Spleen (tissue), 11 donors: ENCODE measurements at regions not wholly inside any gene's neighbourhood (a gene's known extent, or its start where the extent isn't known, plus 50 kb on each side); places are given as distances from the start of the nearest gene placed in this dataset.

ENCODE experiments used
- DNase-seq: peaks from one replicate; pipeline ENCODE4 v3.0.0-alpha.2; 2020
- H3K27ac ChIP-seq, 8 donors: fragments of 200-600 bp; sonication (generic) in 7 of 8; 1 replicate in 4 of 8; 2 replicates in 4 of 8; pipeline versions ENCODE4 v1.5.0 to v1.8.0; 2016 to 2021; ENCODE audit warnings: inconsistent platforms in 4 of 8, mild to moderate bottlenecking in 4 of 8, moderate library complexity in 1 of 8
- H3K27me3 ChIP-seq, 7 donors: fragments of 200-600 bp; sonication (generic) in 6 of 7; replicated peaks in 1 of 7; 1 replicate in 4 of 7; 2 replicates in 3 of 7; pipeline versions ENCODE4 v1.5.0 to v1.8.0; 2016 to 2021; ENCODE audit warnings: inconsistent platforms in 3 of 7, mild to moderate bottlenecking in 1 of 7
- H3K36me3 ChIP-seq, 6 donors: fragments of 200-600 bp; sonication (generic) in 5 of 6; 1 replicate in 4 of 6; 2 replicates in 2 of 6; pipeline versions ENCODE4 v1.5.0 to v1.8.0; 2016 to 2021; ENCODE audit warnings: inconsistent platforms in 2 of 6
- H3K4me1 ChIP-seq, 6 donors: fragments of 200-600 bp; sonication (generic) in 5 of 6; 1 replicate in 3 of 6; 2 replicates in 3 of 6; pipeline versions ENCODE4 v1.5.0 to v1.8.0; 2016 to 2021; ENCODE audit warnings: inconsistent platforms in 3 of 6
- H3K4me3 ChIP-seq, 8 donors: fragments of 200-600 bp; sonication (generic) in 7 of 8; 1 replicate in 4 of 8; 2 replicates in 4 of 8; pipeline versions ENCODE4 v1.5.0 to v1.8.0; 2016 to 2021; ENCODE audit warnings: inconsistent platforms in 4 of 8, mild to moderate bottlenecking in 4 of 8, moderate library complexity in 2 of 8
- H3K9me3 ChIP-seq, 8 donors: fragments of 200-600 bp; sonication (generic) in 7 of 8; 1 replicate in 4 of 8; 2 replicates in 4 of 8; pipeline versions ENCODE4 v1.5.0 to v1.8.0; 2016 to 2021; ENCODE audit warnings: inconsistent platforms in 4 of 8
- CTCF ChIP-seq, 11 experiments: fragments of 200-600 bp in 7 of 11; fragments of 450-650 bp in 4 of 11; sonication (generic) in 4 of 11; IDR thresholded peaks in 8 of 11; conservative IDR thresholded peaks in 3 of 11; 1 replicate in 7 of 11; 2 replicates in 4 of 11; pipeline versions ENCODE4 v1.4.0 to v1.8.0; 2016 to 2021; ENCODE audit warnings: antibody characterized with exemption in 11 of 11, inconsistent platforms in 4 of 11, mild to moderate bottlenecking in 1 of 11
- POLR2A ChIP-seq, 3 donors: fragments of 450-650 bp; IDR thresholded peaks; one replicate each; pipeline ENCODE4 v1.5.1; 2017; ENCODE audit warnings: antibody characterized with exemption in 3 of 3, mild to moderate bottlenecking in 1 of 3
- POLR2AphosphoS5 ChIP-seq, 3 donors: sonication (generic); formaldehyde crosslinking; IDR thresholded peaks; one replicate each; pipeline ENCODE4 v1.5.1; 2017; ENCODE audit warnings: antibody characterized with exemption in 3 of 3
- WGBS, 5 donors: extraction: QIAGEN DNeasy Blood & Tissue Kit in 3 of 5; methylation state at CpG; one replicate each; pipeline versions ENCODE4 v1.1.5 to v1.1.7; 2013 to 2018; 5-methylcytosine and 5-hydroxymethylcytosine counted together
- intact Hi-C: fragments of 100-400 bp; cut with DNase I; formaldehyde crosslinking; loops from one replicate; pipeline ENCODE4 v1.15.0; 2023; ENCODE audit warnings: low total_unique reads
- donor health status: healthy with polysubstance abuse.
- donor health status: DM: no; HTN: no; CAD: no; lungs with moderate emphysema.
- donor health status: DM: no; HTN: no; CAD: no.
- donor health status: Bipolar disorder and iron deficiency.
- donor health status: healthy.
- donor health status: DM: no; HTN: no; CAD: no.
- donor health status: DM: yes; HTN: yes; CAD: no.

GRCh38 chr3:145882436-145882835, 278.5 kb downstream of the PLOD2 start:
- WGBS, 5 donors = 68 to 86% (median 74%) methylated on average over 2 of the region's 2 CpGs
- Histone ChIP-seq H3K27me3 (no peaks in the 10 kb centered on the region), H3K4me3 (no peak overlapping the region), H3K9me3 (peaks cover 0 to 9% (median 0%) of the 10 kb centered on the region in 8 donors), H3K36me3 (no peaks in the 10 kb centered on the region), H3K27ac (no peak overlapping the region), H3K4me1 (no peaks in the 10 kb centered on the region)
- no peak for DNase-seq
- intact Hi-C loops = no loop called here
- TF ChIP-seq CTCF (IDR thresholded peaks at IDR 0.05 in 8 of 11, conservative IDR thresholded peaks at IDR 0.05 in 3 of 11) = no peak
- TF ChIP-seq POLR2AphosphoS5 (IDR thresholded peaks at IDR 0.05) = no peak
- no peak for TF ChIP-seq POLR2A (IDR thresholded peaks at IDR 0.05)

GRCh38 chr3:145889730-145890129, 271.3 kb downstream of the PLOD2 start:
- no peak for DNase-seq
- Histone ChIP-seq H3K27me3 (no peaks in the 10 kb centered on the region), H3K27ac (no peak overlapping the region), H3K4me1 (no peaks in the 10 kb centered on the region), H3K9me3 (no peaks in the 10 kb centered on the region), H3K36me3 (no peaks in the 10 kb centered on the region), H3K4me3 (no peak overlapping the region)
- WGBS, 5 donors = 46 to 64% (median 55%) methylated on average over 2 of the region's 2 CpGs
- intact Hi-C loops = no loop called here
- no peak for TF ChIP-seq POLR2AphosphoS5 (IDR thresholded peaks at IDR 0.05)
- TF ChIP-seq CTCF (IDR thresholded peaks at IDR 0.05 in 8 of 11, conservative IDR thresholded peaks at IDR 0.05 in 3 of 11) = no peak

GRCh38 chr3:145892869-145893268, 268.1 kb downstream of the PLOD2 start:
- intact Hi-C loops = no loop called here
- Histone ChIP-seq H3K36me3 (no peaks in the 10 kb centered on the region), H3K4me3 (no peak overlapping the region), H3K27ac (no peak overlapping the region), H3K27me3 (no peaks in the 10 kb centered on the region), H3K9me3 (no peaks in the 10 kb centered on the region), H3K4me1 (no peaks in the 10 kb centered on the region)
- DNase-seq = no peak
- TF ChIP-seq POLR2AphosphoS5 (IDR thresholded peaks at IDR 0.05) (no peak), CTCF (IDR thresholded peaks at IDR 0.05 in 8 of 11, conservative IDR thresholded peaks at IDR 0.05 in 3 of 11) (no peak), POLR2A (IDR thresholded peaks at IDR 0.05) (no peak)
- 69 to 91% (median 77%) methylated on average over 3 of the region's 3 CpGs for WGBS, 5 donors

GRCh38 chr3:145893331-145893730, 267.7 kb downstream of the PLOD2 start:
- TF ChIP-seq POLR2A (IDR thresholded peaks at IDR 0.05) (no peak), CTCF (IDR thresholded peaks at IDR 0.05 in 8 of 11, conservative IDR thresholded peaks at IDR 0.05 in 3 of 11) (no peak), POLR2AphosphoS5 (IDR thresholded peaks at IDR 0.05) (no peak)
- Histone ChIP-seq H3K4me1 (no peaks in the 10 kb centered on the region), H3K36me3 (no peaks in the 10 kb centered on the region), H3K9me3 (no peaks in the 10 kb centered on the region), H3K27me3 (no peaks in the 10 kb centered on the region), H3K4me3 (no peak overlapping the region), H3K27ac (no peak overlapping the region)
- intact Hi-C loops = no loop called here
- WGBS, 5 donors = 78 to 91% (median 86%) methylated on average over 2 of the region's 2 CpGs
- no peak for DNase-seq
